MM.1S (cell line): ENCODE measurements at regions not wholly inside any gene's neighbourhood (a gene's known extent, or its start where the extent isn't known, plus 50 kb on each side); places are given as distances from the start of the nearest gene placed in this dataset.

Source experiments
- CTCF ChIP-seq: fragments of 300-600 bp; sonication (generic); IDR thresholded peaks from 2 replicates; pipeline ENCODE4 v1.5.1; 2016; ENCODE audit warnings: antibody characterized with exemption, low read length, mixed read lengths
- EZH2phosphoT487 ChIP-seq: fragments of 300-600 bp; sonication (generic); IDR thresholded peaks from 2 replicates; pipeline ENCODE4 v1.6.1; 2018; ENCODE audit warnings: antibody characterized with exemption, low read length

GRCh38 chr12:22874151-22874550 is 249.2 kb downstream of the ETNK1 start:
- TF ChIP-seq CTCF (no peak), EZH2phosphoT487 (no peak)
